ENCODE measurements at regions not wholly inside any gene's neighbourhood (a gene's known extent, or its start where the extent isn't known, plus 50 kb on each side); places are given as distances from the start of the nearest gene placed in this dataset.
A peak's percentile ranks its signal among the peaks of the same experiment; 100 is the strongest.
"Not testable (repeated sequence)": the region's sequence is repeated elsewhere in the genome, so short reads cannot be mapped to it uniquely, and the experiment has no call there.

DNA sequence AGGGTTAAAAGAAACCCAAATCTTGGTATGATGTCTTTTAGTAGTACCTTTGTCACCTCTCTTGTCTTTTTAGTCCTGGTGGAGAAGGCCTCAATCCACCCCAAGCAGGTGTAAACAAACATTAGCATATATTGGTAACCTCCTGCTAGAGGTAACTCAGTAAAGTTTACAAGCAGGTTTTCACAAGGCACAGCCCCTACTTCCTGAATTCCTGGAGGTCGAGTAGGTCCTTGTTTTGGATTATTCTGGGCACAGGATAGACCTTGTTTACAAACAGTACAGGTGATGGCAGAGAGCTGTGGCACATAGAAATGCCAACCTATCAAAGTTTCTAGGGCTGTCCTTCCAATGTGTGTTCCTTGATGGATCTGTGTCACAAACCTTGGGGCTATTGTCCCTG lies 99.1 kb downstream of the ALG10 start:
- DNase-seq (no peak), ATAC-seq (no peak)
- TF ChIP-seq POLR2A (IDR thresholded peaks at IDR 0.05) = no peak
- TF ChIP-seq, protein P1, sequence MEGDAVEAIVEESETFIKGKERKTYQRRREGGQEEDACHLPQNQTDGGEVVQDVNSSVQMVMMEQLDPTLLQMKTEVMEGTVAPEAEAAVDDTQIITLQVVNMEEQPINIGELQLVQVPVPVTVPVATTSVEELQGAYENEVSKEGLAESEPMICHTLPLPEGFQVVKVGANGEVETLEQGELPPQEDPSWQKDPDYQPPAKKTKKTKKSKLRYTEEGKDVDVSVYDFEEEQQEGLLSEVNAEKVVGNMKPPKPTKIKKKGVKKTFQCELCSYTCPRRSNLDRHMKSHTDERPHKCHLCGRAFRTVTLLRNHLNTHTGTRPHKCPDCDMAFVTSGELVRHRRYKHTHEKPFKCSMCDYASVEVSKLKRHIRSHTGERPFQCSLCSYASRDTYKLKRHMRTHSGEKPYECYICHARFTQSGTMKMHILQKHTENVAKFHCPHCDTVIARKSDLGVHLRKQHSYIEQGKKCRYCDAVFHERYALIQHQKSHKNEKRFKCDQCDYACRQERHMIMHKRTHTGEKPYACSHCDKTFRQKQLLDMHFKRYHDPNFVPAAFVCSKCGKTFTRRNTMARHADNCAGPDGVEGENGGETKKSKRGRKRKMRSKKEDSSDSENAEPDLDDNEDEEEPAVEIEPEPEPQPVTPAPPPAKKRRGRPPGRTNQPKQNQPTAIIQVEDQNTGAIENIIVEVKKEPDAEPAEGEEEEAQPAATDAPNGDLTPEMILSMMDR (IDR thresholded peaks at IDR 0.05) = no peak
- Histone ChIP-seq H3K4me3 (no peak overlapping the region), H3K27ac (no peak overlapping the region), H3K4me1 (peaks cover 0 to 3% (median 0%) of the 10 kb centered on the region in 4 donors), H3K27me3 (no peaks in the 10 kb centered on the region), H3K9me3 (no peaks in the 10 kb centered on the region), H3K36me3 (no peaks in the 10 kb centered on the region)
- WGBS (ENCODE audit: insufficient coverage, low coverage, low lambda C conversion rate, missing lambda C conversion rate) = 14% methylated on average over 1 of the region's 1 CpG
- intact Hi-C loops (cut with DNase I) = loop anchor here (5.0 to 10.0 kb wide), 2 partner anchors 96 to 503 kb away; no protein-coding TSS in a partner anchor

DNA sequence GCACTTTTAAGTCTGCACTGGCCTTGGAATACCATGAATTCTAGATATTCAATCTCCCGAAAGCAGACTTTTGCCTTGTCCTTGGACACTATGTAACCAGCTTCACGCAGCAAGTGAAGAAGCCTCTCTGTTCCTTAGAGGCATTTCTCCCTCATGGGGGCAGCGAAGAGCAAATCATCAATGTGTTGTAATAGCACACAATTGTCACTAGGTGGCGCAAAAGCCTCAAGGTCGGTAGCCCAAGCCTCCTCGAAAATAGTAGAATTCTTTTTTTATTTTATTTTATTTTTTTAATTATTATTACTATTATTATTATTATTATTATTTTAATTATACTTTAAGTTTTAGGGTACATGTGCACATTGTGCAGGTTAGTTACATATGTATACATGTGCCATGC lies 100.8 kb downstream of the ALG10 start:
- not testable (repeated sequence) for H3K4me1 ChIP-seq, H3K27ac ChIP-seq, H3K9me3 ChIP-seq, H3K4me3 ChIP-seq, H3K36me3 ChIP-seq, H3K27me3 ChIP-seq
- DNase-seq (peak in 1 of 3 donors; percentile 51), ATAC-seq (peak; percentile 72 to 81 (median 76))
- intact Hi-C loops (cut with DNase I) = loop anchor here (5.0 to 10.0 kb wide), 2 partner anchors 94 to 502 kb away; no protein-coding TSS in a partner anchor
- TF ChIP-seq, protein P1 (IDR thresholded peaks at IDR 0.05) = peak; percentile 77 to 95 (median 87)
- WGBS (ENCODE audit: insufficient coverage, low coverage, low lambda C conversion rate, missing lambda C conversion rate) = 9% methylated on average over 6 of the region's 6 CpGs

DNA sequence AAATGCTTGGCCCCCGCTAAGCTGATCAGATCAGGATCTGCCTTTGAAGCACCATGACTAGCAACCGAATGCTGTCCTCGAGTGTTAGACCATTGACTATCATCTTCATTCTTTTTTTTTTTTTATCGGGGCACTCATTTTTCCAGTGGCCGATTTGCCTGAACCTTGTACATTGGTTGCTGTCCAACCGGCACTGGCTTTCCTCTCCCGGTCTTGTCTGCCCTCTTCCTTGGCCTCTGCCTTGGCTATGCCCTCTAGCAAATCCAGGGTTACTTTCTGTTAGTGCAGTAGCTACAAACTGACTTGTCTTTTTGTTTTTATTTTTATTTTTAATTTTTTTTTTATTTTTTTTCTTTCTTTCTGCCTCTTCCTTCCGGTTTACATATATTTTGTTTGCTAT lies 102.3 kb downstream of the ALG10 start:
- Histone ChIP-seq H3K4me1 (peaks cover 0 to 3% (median 0%) of the 10 kb centered on the region in 4 donors), H3K4me3 (no peak overlapping the region), H3K27me3 (no peaks in the 10 kb centered on the region), H3K27ac (no peak overlapping the region), H3K9me3 (no peaks in the 10 kb centered on the region), H3K36me3 (no peaks in the 10 kb centered on the region)
- intact Hi-C loops (cut with DNase I) = loop anchor here (5.0 to 10.0 kb wide), 2 partner anchors 93 to 500 kb away; no protein-coding TSS in a partner anchor
- DNase-seq (peak in 2 of 3 donors; percentile 31 to 50), ATAC-seq (peak; percentile 47 to 64 (median 56))
- WGBS (ENCODE audit: insufficient coverage, low coverage, low lambda C conversion rate, missing lambda C conversion rate) = 41% methylated on average over 7 of the region's 8 CpGs
- TF ChIP-seq, protein P1 (IDR thresholded peaks at IDR 0.05) = no peak
- no peak for TF ChIP-seq POLR2A (IDR thresholded peaks at IDR 0.05)

DNA sequence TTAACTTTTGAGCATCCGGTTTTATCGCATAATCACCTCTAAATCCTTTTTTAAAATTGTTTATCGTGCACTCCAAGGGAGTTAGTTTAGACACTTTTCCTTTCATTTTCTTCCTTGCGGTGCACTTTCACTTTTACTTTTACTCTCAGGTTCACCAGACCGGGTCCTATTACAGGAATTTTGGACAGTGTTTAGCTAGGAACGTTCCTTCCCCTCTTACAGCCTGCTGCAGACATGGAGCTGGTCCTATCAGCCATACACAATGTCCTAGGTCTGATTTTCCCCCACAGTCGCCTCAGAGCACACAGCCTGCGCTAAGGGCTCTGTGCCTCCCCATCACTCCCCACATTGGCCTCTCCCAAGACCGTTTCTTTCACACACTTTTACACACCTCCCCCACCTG lies 103.9 kb downstream of the ALG10 start:
- no peaks in the 10 kb centered on the region for H3K36me3 ChIP-seq
- no peaks in the 10 kb centered on the region for H3K27me3 ChIP-seq
- ATAC-seq (peak; percentile 85 to 92 (median 87)), DNase-seq (no peak)
- H3K4me1 ChIP-seq = peaks cover 0 to 3% (median 0%) of the 10 kb centered on the region in 4 donors
- intact Hi-C loops (cut with DNase I) = loop anchor here in 1 of 2 donors (10.0 kb wide), 1 partner anchor 499 kb away; no protein-coding TSS in a partner anchor
- 9% methylated on average over 7 of the region's 9 CpGs for WGBS (ENCODE audit: insufficient coverage, low coverage, low lambda C conversion rate, missing lambda C conversion rate)
- H3K9me3 ChIP-seq = no peaks in the 10 kb centered on the region
- H3K27ac ChIP-seq = peak overlapping the region in 2 of 3 donors; percentile 22 to 42
- peak overlapping the region; percentile 23 to 55 (median 48) for H3K4me3 ChIP-seq
- TF ChIP-seq, protein P1 (IDR thresholded peaks at IDR 0.05) = no peak
- TF ChIP-seq POLR2A (IDR thresholded peaks at IDR 0.05) = no peak
